Pancreas (tissue), 10 donors: ENCODE measurements at regions not wholly inside any gene's neighbourhood (a gene's known extent, or its start where the extent isn't known, plus 50 kb on each side); places are given as distances from the start of the nearest gene placed in this dataset.
A peak's percentile ranks its signal among the peaks of the same experiment; 100 is the strongest.

Experiments used
- ATAC-seq, 4 donors: fragments of 200-7000 bp; cut with Tn5 transposase; one replicate each; pipeline versions ENCODE4 v1.8.0 to v1.9.1; 2020; ENCODE audit warnings: mild to moderate bottlenecking in 4 of 4, moderate library complexity in 4 of 4
- DNase-seq, 6 donors: peaks; one replicate each; pipeline ENCODE4 v3.0.0-alpha.2; 2020
- FAIRE-seq: peaks from 2 replicates; lab custom pipeline; 2012; peaks lifted over from hg19 to GRCh38; lab: Jason Lieb, UNC
- H3K27ac ChIP-seq, 4 donors: fragments of 200-600 bp; sonication (generic); 1 replicate in 3 of 4; 2 replicates in 1 of 4; pipeline versions ENCODE4 v1.5.0 to v1.8.0; 2020
- H3K27me3 ChIP-seq, 4 donors: fragments of 200-600 bp; one replicate each; pipeline ENCODE4 v1.8.0; 2021
- H3K36me3 ChIP-seq, 3 donors: fragments of 200-600 bp; sonication (generic) in 1 of 3; one replicate each; pipeline versions ENCODE4 v1.5.0 to v1.8.0; 2020 to 2021
- H3K4me1 ChIP-seq, 3 donors: fragments of 200-600 bp; one replicate each; pipeline ENCODE4 v1.8.0; 2021
- H3K4me3 ChIP-seq, 4 donors: fragments of 200-600 bp; sonication (generic) in 2 of 4; one replicate each; pipeline versions ENCODE4 v1.5.0 to v1.8.0; 2020 to 2021
- H3K9me3 ChIP-seq, 4 donors: fragments of 200-600 bp; one replicate each; pipeline ENCODE4 v1.8.0; 2021
- WGBS, 2 donors: extraction: QIAGEN DNeasy Blood & Tissue Kit; methylation state at CpG; one replicate each; pipeline ENCODE4 v1.1.7; 2013; 5-methylcytosine and 5-hydroxymethylcytosine counted together
- intact Hi-C, 3 donors: fragments of 100-400 bp; cut with DNase I; formaldehyde crosslinking; loops; one replicate each; pipeline versions ENCODE4 v1.11.1 to v1.14.2; 2022
- TF ChIP-seq, protein P1 (sequence below), 4 donors: fragments of 200-600 bp; sonication (generic) in 3 of 4; IDR thresholded peaks; one replicate each; pipeline versions ENCODE4 v1.5.0 to v1.8.0; 2021; ENCODE audit warnings: antibody characterized with exemption in 4 of 4
- donor health status: healthy with polysubstance abuse.
- donor health status: DM: no; HTN: no; CAD: no; lungs with moderate emphysema.
- donor health status: DM: no; HTN: no; CAD: no.
- donor health status: control.
- donor health status: control.
- donor health status: Bipolar disorder and iron deficiency.
- donor health status: DM: yes; HTN: yes; CAD: no.
- donor health status: DM: no; HTN: no; CAD: no.
- donor health status: DM: no; HTN: no; CAD: no.
- donor health status: DM: yes; HTN: yes; CAD: no.

DNA sequence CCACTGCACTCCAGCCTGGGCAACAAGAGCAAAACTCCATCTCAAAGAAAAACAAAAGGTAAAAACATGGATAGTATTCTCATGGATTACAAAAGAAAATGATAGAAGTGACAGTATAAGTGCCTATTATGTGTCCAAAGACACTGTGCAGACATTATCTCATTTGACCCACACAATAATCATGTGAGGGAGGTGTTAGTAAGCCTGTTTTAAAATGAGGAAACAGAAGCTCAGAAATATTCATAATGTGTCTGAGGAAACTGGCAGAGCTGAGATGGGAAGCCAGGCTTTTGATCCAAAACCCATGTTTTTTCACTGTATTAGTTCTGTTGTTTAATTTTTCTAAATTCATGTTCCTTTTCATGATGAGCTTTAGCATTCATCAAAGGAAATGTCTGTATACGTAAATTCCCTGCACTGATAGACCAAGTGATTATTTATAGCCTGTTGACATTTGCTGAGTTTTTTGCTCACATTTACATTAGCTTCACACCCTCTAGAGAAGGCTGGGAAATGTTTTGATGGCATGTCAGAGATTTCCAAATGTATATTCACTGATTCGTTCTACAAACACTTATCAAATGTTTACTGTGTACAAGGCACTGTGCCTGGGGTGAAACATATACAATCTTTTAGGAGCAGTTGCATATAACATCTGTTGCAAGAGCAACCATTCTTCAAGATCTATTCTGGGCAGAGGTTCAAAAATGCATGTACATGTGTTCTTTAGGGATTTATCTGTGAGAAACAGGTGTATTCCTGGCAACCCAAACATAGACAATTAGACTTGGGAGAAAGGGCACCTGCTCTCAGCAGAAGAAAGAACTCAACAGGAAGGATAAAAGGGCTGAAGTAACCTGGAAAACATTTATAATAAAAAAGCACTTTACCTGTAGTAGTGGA is 331.5 kb downstream of the SAMD5 start:
- no peak for FAIRE-seq

DNA sequence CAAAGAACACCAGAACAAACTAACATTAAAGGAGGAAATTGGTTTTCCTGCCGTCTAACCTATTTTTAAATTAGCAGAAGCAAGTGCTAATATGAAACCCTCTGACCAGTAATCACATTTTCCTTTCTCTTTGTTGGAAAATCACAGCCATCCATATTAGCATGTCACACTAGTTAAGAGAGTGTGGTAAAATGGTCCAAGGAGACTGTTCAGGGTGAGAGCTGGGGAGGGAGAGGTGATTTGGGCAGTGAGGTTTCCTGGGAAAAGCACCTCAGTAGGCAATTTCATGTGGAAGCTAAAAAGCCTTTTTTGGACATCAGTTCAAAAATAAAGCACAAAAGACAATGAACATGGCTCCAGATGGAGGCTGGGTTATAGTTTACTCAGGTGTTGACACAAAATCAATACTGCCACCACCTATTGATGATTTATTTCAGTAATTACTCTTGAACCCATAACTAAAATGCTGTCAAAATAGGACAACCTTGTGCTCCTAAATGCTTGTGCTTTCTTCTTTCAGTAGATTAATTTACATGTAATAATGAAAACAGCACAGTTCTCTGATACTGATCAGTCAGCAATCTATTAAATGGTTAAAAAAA is 333.2 kb downstream of the SAMD5 start:
- no peak overlapping the region for H3K4me3 ChIP-seq
- H3K36me3 ChIP-seq: no peaks in the 10 kb centered on the region
- intact Hi-C loops: no loop called here
- DNase-seq: no peak
- H3K27me3 ChIP-seq: no peaks in the 10 kb centered on the region
- H3K9me3 ChIP-seq: no peaks in the 10 kb centered on the region
- WGBS, 2 donors: 33 to 50% methylated on average over 1 of the region's 1 CpG
- FAIRE-seq: no peak
- peak overlapping the region in 1 of 4 donors; percentile 24 for H3K27ac ChIP-seq
- TF ChIP-seq, protein P1, sequence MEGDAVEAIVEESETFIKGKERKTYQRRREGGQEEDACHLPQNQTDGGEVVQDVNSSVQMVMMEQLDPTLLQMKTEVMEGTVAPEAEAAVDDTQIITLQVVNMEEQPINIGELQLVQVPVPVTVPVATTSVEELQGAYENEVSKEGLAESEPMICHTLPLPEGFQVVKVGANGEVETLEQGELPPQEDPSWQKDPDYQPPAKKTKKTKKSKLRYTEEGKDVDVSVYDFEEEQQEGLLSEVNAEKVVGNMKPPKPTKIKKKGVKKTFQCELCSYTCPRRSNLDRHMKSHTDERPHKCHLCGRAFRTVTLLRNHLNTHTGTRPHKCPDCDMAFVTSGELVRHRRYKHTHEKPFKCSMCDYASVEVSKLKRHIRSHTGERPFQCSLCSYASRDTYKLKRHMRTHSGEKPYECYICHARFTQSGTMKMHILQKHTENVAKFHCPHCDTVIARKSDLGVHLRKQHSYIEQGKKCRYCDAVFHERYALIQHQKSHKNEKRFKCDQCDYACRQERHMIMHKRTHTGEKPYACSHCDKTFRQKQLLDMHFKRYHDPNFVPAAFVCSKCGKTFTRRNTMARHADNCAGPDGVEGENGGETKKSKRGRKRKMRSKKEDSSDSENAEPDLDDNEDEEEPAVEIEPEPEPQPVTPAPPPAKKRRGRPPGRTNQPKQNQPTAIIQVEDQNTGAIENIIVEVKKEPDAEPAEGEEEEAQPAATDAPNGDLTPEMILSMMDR (IDR thresholded peaks at IDR 0.05): no peak
- peak in 2 of 4 donors; percentile 60 to 86 for ATAC-seq
- H3K4me1 ChIP-seq: peaks cover 0 to 17% (median 9%) of the 10 kb centered on the region in 3 donors

More for the DNA sequence above, 331.5 kb downstream of the SAMD5 start:
- Histone ChIP-seq H3K27me3 (no peaks in the 10 kb centered on the region), H3K4me3 (no peak overlapping the region), H3K9me3 (no peaks in the 10 kb centered on the region), H3K27ac (no peak overlapping the region), H3K4me1 (peaks cover 0 to 17% (median 9%) of the 10 kb centered on the region in 3 donors), H3K36me3 (no peaks in the 10 kb centered on the region)
- DNase-seq: no peak
- 23 to 24% methylated on average over 2 of the region's 2 CpGs for WGBS, 2 donors
- peak in 2 of 4 donors; percentile 31 to 38 for ATAC-seq
- intact Hi-C loops: no loop called here
- TF ChIP-seq, protein P1 (IDR thresholded peaks at IDR 0.05): no peak

DNA sequence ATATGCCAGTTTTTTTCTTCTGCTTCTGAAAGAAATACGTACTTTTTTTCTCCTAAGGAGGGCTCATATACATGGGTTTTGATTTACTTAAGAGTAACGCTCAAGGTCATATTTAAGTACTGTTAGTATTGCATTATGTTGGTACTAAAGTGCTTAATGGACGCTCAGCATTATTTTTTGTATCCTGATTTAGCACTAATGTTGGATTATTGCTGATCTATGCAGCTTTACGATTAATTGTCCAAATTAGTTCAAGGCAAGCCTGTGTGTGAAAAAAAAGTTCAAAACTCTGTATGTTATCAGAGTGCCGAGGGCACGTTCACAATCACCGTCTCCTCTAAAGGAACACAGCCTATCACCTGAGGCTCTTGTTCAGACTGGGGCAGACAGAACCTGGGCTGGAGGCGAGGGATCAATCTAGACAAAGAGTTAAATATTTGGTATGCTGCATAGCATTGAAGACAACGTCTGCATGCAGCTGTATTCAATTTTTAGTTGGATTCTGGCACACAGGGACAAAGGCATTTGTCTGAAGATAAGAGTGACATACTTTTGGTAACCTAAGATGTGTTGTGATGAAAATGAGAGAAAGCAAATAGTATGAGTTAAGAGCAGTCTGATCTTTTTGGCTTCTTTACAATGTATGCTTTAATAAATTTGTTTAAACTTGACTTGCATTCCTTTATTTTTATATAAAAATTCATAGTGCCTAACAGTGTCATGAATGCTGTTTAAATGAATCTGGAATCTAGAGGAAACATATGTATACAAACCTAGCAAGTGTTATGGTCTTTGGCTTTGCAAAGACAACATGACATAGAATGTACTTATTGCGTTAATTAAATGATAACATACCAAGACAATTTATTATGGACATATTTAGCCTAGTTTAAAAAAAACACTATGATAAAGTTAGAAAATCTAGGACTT is 341.2 kb downstream of the SAMD5 start:
- no peak for ATAC-seq
- no peak for DNase-seq
- Histone ChIP-seq H3K36me3 (no peaks in the 10 kb centered on the region), H3K27me3 (no peaks in the 10 kb centered on the region), H3K27ac (no peak overlapping the region), H3K9me3 (no peaks in the 10 kb centered on the region), H3K4me3 (no peak overlapping the region), H3K4me1 (no peaks in the 10 kb centered on the region)
- 23 to 25% methylated on average over 10 of the region's 10 CpGs for WGBS, 2 donors
- TF ChIP-seq, protein P1 (IDR thresholded peaks at IDR 0.05): no peak
- intact Hi-C loops: no loop called here
- FAIRE-seq: no peak

DNA sequence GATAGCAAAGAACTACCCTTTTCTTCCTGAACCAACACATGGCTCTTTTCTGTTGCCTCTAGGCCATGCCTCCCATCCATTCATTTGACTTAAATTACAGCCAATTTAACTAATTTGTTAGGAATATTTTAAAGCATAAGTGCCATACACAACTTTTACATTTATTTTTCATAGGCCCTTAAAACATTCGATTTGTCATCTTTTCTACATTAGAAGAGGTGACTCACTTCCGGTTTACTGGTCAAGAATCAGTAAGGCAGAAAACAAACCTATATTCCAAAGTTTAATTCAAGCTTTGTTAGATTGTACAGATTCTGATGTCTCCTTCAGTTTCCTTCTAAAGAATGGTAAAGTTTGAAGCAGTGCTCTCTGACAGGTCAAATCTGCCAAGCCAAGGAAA is 344.3 kb downstream of the SAMD5 start:
- FAIRE-seq (no peak), ATAC-seq (no peak)

More for the DNA sequence above, 344.3 kb downstream of the SAMD5 start:
- intact Hi-C loops: no loop called here
- DNase-seq: no peak
- H3K9me3 ChIP-seq: no peaks in the 10 kb centered on the region
- H3K4me3 ChIP-seq: no peak overlapping the region
- TF ChIP-seq, protein P1 (IDR thresholded peaks at IDR 0.05): no peak
- H3K27me3 ChIP-seq: no peaks in the 10 kb centered on the region
- no peak overlapping the region for H3K27ac ChIP-seq
- H3K36me3 ChIP-seq: no peaks in the 10 kb centered on the region
- 88 to 95% methylated on average over 2 of the region's 2 CpGs for WGBS, 2 donors
- no peaks in the 10 kb centered on the region for H3K4me1 ChIP-seq
